GM18873 (cell line): ENCODE measurements at regions not wholly inside any gene's neighbourhood (a gene's known extent, or its start where the extent isn't known, plus 50 kb on each side); places are given as distances from the start of the nearest gene placed in this dataset.

Experiments used
- ATAC-seq: cut with Tn5 transposase; IDR thresholded peaks from one replicate; pipeline ENCODE4 v1.9.1; 2021; ENCODE audit warnings: mild to moderate bottlenecking, moderate library complexity, moderate number of reproducible peaks; ENCODE audit not compliant: unreplicated experiment, low FRiP score

- no peak for ATAC-seq
These were observed 390.9 kb upstream of the PRICKLE1 start for GRCh38 chr12:42980441-42980840.

DNA sequence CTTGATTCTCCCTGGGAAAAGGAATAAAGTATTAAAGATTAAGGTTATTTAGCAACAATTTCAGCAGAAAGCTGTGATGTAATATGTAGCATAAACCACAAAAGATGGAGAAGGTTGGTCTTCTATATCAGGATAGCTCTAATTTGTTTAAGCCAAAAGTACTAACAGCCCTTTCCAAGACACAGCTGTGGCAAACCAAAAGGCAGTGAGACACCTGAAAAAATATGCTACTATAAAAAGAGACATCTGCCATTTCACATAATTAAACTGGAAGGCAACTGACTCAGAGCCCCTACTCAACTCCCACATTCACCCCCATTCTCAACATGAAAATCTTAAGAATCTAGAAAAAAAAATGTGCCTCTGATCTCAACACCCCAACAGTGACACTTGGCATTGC, 390.2 kb upstream of the PRICKLE1 start:
- no peak for ATAC-seq

DNA sequence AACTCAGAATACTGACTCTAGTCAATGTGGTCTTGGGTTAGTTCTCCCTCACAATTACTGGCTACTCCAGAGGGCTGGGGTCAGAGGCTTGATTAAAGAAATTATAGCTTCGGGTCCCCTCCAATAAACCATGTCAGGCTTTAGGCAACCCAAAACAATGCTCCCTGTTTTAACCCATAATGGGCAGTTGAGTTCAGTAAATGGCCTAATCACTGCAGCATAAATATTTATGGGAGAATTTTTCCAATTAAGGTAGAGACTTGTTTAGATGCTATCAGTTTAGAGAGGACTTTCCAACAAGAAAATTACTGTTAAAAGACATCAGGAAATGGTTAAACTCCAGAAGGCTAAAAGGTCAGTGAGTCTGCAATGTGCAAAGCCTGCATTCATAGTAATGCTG, 389.2 kb upstream of the PRICKLE1 start:
- no peak for ATAC-seq

GRCh38 chr12:42977451-42978230, 388.1 kb upstream of the PRICKLE1 start:
- ATAC-seq: no peak

GRCh38 chr12:42976620-42977019, 387.1 kb upstream of the PRICKLE1 start:
- no peak for ATAC-seq

DNA sequence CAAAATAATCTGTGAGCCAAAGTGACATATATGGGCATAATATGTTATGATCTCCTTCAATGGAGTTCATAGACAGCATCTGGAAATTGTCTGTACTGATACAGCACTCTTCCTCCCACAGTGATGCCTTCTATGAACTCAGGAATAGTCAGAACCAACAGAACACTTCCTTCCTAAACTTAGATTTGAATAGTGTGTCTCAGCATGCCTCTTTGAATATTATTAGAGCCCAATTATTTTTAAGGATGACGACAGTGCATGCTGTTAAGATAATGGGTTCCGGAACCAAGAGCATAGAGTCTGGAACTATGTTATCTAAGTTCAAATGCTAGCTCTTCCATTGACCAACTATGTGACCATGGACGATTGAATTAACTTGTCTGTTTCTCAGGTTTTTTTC, 386.6 kb upstream of the PRICKLE1 start:
- no peak for ATAC-seq

DNA sequence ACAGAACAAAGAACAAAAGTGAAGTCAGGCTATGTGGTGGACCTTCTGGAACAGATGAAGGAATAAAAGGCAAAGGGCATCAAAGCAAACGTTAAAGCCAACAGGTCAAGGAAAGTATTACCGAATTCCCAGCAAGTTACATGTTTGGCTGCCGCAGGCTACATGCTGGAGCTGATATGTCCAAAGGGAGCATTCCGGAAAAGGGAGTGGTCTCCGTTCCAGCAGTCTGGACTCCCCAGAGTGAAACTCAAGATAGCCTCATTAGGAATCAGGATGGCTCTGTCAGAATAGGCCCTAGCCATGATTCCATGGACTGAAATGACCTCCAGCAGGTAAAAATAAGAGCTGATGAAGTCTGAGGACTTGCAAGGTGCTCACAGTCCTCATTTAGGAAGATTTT, 379.8 kb upstream of the PRICKLE1 start:
- ATAC-seq: no peak

GRCh38 chr12:42968426-42968825, 378.9 kb upstream of the PRICKLE1 start:
- no peak for ATAC-seq

- no peak for ATAC-seq
These were observed 378.3 kb upstream of the PRICKLE1 start for GRCh38 chr12:42967850-42968249.

- no peak for ATAC-seq
These were observed 374.4 kb upstream of the PRICKLE1 start for GRCh38 chr12:42963988-42964387.

- ATAC-seq: no peak
These were observed 372.8 kb upstream of the PRICKLE1 start for GRCh38 chr12:42962384-42962783.

- ATAC-seq: no peak
These were observed 371.8 kb upstream of the PRICKLE1 start for GRCh38 chr12:42961395-42961794.

GRCh38 chr12:42960087-42960527, 370.6 kb upstream of the PRICKLE1 start:
- no peak for ATAC-seq

- no peak for ATAC-seq
These were observed 368.7 kb upstream of the PRICKLE1 start for GRCh38 chr12:42958291-42958674.

DNA sequence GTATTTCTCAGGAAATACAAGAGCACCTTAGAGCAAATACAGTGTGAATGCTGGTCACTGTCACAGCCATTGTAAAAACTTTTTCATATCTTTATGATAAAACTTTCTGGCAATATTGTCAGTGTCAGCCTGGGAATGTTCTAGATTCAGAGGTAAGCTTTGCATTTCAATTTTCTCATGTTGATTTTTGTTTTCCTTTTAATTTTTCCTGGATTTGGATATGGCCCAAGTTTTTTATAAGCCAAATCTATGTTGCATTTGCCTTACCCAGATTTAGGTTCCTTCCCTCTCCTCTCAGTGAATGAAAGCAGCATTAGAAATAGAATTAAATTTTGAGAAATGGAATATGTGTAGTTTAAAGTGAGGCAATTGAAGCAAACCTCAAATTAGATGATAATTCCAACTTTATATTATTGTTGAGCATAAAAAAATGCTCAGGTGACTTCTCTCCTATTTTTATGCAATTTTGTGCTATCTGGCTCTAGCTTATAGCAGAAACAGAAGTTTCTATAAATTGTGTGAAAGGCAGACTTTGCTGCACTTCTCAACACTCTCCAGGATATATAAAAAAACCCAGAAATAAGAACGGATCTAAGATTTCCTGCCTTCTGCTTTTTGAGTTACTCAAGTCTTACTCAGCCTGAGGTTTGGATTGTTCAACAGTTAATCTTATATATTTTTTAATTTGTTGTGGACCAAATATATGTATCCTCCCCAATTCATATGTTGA, 368.2 kb upstream of the PRICKLE1 start:
- no peak for ATAC-seq

DNA sequence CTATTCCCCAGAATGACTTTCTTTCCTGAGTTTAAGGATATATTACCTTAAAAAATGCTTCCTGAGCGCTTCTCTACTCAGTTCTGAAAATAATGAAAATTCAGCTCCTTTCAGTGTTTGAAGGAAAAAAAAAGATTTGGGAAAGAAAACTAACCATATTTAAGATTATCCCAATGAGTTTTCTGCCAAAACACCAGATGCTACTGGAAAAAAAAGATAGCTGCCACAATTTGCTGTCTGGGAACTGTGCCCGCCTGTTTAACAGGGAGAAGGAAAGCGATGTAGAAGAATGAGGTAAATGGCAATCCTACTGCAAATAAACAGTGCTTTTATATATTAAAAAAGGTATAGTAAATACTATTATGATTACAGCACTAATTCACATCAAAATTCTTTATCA, 367.6 kb upstream of the PRICKLE1 start:
- ATAC-seq: no peak

GRCh38 chr12:42953021-42953420, 363.5 kb upstream of the PRICKLE1 start:
- ATAC-seq: no peak

GRCh38 chr12:42946871-42947381, 357.4 kb upstream of the PRICKLE1 start:
- ATAC-seq: no peak

DNA sequence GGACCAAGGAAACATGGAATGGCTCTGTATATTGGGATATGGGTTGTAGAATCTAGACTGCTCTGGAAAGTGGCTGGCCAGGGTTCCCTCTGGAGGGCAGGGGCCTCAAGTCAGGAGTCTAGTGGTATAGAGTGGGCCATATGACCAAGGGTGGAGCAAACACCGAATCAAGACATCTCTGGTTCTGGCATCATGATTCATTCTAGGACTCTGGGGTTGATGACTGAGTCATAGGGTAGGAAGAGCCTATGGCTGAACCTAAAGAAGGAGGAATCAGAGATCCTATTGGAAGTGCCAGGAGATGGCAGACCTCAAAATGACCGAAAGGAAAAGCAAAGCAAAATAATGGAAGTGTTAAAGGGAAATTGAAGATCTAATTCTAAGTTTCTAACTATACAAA, 356.4 kb upstream of the PRICKLE1 start:
- ATAC-seq: no peak

GRCh38 chr12:42944516-42944915, 355.0 kb upstream of the PRICKLE1 start:
- no peak for ATAC-seq

DNA sequence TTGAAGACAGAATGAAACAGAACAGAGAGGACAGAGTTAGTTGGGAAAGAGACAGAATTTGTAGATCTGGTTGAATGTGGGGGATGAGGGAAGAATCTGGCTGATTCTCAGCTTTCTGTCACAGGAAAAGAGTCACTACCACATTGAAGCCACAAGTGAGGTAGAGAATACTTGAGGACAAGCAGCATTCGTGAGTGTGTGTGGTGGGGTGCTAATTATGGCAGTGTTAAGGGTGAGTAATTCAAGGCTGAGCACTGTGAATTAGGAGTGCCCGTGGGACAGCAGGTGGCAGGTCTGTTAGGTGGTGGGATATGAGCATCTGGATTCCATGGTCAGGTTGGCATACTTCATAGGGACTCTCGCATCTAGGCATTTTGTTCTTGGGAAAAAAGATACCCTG, 347.4 kb upstream of the PRICKLE1 start:
- no peak for ATAC-seq

DNA sequence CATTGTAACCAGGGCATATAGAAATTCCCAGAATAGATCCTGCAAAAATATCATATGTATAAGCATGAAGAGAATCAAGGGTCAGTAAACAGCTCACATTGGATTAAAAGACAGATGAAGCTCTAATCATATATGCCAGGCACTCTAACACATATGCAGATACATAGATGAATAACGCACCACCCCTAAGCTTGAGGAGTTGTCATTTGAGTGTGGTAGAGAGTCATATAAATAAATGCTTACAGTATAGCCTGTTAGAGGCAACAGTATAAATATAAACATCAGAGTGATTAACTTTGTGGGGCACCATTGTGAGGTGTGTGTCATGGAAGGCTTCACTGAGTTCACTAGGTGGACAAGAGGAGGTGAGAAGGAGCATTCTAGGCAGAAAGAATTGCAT, 346.7 kb upstream of the PRICKLE1 start:
- ATAC-seq: no peak
